ENCODE measurements at regions not wholly inside any gene's neighbourhood (a gene's known extent, or its start where the extent isn't known, plus 50 kb on each side); places are given as distances from the start of the nearest gene placed in this dataset.

DNA sequence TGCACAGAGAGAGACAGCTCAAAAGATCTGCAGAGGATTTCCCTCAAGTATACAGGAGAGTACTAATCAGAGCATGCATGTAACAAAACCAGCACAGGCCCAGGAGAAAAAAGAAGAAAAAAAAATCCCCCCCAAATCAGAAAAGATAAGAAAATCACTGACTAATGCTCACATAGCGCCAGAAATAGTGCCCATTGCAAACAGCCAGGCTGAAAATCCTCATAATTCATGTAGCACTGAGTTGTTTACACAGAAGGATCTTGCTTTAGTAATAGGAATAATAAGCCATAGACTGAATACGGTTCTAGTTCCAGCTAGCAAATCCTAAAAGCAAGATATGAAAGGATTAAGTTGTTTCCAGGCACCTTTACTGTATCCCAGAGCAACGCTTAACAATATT, 51.8 kb upstream of the MAGEC2 start:
- H3K27me3 ChIP-seq: peaks cover 6% of the 10 kb centered on the region
- no peaks in the 10 kb centered on the region for H3K36me3 ChIP-seq (replicated peaks in 1 of 2)
- H3K27ac ChIP-seq: no peak overlapping the region
- WGBS, 4 donors: 50 to 73% (median 59%) methylated on average over 3 of the region's 3 CpGs
- no peaks in the 10 kb centered on the region for H3K9me3 ChIP-seq (replicated peaks in 1 of 3)
- intact Hi-C loops (cut with DNase I): no loop called here
- no peak for DNase-seq
- H3K4me1 ChIP-seq (replicated peaks in 1 of 2): no peaks in the 10 kb centered on the region
- no peak for TF ChIP-seq POLR2A (IDR thresholded peaks at IDR 0.05)
- TF ChIP-seq, protein P1, sequence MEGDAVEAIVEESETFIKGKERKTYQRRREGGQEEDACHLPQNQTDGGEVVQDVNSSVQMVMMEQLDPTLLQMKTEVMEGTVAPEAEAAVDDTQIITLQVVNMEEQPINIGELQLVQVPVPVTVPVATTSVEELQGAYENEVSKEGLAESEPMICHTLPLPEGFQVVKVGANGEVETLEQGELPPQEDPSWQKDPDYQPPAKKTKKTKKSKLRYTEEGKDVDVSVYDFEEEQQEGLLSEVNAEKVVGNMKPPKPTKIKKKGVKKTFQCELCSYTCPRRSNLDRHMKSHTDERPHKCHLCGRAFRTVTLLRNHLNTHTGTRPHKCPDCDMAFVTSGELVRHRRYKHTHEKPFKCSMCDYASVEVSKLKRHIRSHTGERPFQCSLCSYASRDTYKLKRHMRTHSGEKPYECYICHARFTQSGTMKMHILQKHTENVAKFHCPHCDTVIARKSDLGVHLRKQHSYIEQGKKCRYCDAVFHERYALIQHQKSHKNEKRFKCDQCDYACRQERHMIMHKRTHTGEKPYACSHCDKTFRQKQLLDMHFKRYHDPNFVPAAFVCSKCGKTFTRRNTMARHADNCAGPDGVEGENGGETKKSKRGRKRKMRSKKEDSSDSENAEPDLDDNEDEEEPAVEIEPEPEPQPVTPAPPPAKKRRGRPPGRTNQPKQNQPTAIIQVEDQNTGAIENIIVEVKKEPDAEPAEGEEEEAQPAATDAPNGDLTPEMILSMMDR (IDR thresholded peaks at IDR 0.05): no peak
- no peak overlapping the region for H3K4me3 ChIP-seq

Small RNA genes in the stretch of these regions (small RNA-seq; reads per million reads assigned to genes)
- gene RNA5SP516: 0 reads per million in 2 donors
